Middle frontal gyrus (tissue), 1 donor: ENCODE measurements at regions not wholly inside any gene's neighbourhood (a gene's known extent, or its start where the extent isn't known, plus 50 kb on each side); places are given as distances from the start of the nearest gene placed in this dataset.
"Not testable (repeated sequence)": the region's sequence is repeated elsewhere in the genome, so short reads cannot be mapped to it uniquely, and the experiment has no call there.

ENCODE experiments used
- DNase-seq: peaks from one replicate; pipeline ENCODE4 v3.0.0-alpha.2; 2015; ENCODE audit warnings: low spot score; ENCODE audit errors: extremely low spot score

DNA sequence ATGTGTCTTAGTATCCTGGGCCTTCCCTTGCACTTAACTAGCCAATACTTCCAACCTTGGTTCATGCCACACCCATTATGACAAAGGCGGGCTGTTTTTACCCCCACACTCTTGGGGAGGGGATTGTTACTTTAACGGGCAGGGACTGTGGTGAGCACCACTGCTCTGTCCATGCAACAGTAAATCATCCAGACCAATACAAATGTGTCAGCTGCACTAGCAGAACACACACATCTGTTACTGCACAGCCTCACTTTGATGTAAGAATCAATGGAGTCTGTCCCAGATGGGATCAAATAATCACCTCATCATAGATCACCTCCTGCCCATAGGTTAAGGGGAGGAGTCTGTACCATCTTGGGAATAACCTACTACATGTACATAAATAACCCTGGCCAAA is 58.1 kb downstream of the NPAP1 start:
- DNase-seq = no peak

DNA sequence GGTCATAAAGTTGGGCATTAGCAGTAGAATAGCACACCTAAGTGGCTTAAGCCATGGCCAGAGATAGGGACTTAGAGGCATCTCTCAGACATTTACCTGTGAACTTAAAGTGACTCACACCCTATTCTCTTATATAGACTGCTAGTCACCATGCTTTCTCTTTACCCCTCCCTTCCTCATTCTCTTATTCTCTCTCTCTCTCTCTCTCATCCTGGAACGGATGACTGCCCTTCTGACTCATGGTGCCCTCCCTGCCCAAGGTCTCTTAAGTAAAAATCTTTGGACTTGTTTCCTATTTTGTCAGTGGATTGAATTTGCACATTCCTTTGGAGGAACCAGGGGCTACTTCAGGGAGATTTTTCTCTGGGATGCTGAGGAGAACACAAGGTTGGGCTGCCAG is 58.8 kb downstream of the NPAP1 start:
- no peak for DNase-seq

DNA sequence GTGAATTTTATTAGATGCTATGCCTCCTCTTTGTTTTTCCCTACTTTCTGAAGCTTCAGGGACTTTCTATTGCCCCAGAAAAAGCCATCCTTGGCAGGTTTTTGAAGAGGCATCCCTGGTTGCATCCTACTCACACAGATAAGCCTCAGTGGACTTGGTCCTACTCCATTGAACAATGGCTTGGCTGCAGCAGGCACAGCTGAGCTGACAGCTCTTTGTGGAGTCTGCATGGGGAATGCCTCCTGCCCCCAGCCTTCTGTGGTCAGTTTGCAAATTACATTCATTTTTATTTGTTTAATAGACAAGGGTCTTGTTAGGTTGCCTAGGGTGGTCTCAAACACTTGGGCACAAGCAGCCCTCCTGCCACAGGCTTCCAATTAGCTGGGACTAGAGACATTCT is 69.7 kb downstream of the NPAP1 start:
- DNase-seq = no peak

DNA sequence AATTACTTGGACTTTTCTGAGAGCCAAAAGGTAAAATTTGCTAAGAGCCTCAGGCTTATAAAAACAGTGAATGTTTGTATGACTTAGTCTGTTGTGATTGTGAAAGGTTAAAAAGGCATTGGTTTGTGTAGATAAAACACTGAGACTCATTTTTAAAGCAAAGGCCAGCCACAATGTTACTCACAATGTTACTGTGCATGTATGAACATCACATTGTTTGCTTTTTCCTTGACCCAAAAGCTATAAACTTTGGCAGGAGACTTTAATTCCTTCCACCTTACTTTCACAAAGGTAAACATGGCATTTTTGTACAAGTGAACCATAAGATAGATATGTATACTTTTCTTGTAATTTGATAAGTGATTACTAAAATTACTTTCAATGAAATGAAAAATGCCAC is 70.5 kb downstream of the NPAP1 start:
- DNase-seq = no peak

DNA sequence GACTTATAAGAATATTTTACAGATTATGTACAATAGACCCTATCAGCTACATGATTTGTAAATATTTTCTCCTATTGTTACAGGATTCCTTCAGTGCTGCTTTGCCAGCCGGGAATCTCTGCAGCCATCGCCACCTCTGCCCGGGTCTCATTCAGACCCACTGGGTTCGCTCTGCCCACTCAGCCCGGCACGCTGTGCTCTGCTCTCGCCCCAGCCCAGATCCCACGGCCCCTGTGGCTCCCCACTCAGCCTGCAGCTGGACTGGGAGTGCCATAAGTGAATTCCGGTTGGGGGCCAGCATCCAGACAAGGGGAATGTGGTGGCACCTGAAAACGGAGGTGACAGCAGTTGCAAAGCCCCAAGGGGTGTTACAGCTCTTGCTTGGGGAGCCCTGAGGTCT is 71.8 kb downstream of the NPAP1 start:
- DNase-seq = no peak

DNA sequence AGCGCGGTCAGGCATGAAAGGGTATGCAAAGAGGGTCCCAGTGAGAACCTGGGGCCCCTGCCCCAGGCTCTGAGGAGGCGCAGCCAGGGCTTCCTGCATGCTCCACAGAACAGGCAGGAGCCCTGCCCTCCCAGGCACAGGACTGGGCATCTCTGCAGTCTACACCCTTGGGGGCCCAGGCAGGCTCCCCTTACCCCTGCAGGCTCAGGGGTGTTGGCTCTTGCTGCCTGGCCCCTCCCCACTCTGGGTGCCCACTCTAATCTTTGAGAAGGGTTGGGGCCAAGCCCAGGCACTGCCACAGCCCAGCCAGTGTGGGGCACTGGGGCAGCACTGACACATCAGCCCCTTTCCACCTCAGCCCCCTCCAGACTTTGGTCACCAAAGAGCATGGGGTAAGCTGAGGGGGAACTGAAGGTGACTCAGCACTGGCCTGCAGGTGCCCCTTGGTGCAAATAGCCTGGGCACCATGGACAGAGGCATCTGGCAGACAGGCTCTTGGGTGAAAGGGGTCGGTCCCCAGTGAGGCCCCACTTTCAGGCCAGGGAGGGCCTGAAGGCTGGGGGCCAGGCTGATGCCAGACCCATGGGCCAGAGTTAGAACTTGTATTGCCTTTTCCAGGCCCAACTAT is 73.4 kb downstream of the NPAP1 start:
- no peak for DNase-seq

DNA sequence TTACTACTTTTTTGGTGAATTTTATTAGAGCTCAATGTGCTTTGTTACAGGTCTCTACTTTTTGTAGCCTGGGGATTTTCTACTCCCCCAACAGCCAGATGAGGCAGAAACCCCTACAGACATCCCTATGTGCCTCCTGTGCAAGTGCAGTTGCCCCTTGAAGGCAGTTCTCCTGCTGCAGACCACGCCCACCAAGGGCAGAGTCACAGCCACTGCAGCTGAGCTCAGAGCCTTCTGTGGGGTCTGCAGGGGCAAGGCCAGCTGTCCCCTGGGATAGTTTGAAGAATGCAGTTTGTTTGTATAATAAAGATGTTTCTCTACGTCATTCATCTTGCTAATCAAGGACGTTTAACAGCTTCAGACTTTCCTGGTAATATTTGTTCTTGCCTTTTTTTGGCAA is 76.8 kb downstream of the NPAP1 start:
- no peak for DNase-seq

DNA sequence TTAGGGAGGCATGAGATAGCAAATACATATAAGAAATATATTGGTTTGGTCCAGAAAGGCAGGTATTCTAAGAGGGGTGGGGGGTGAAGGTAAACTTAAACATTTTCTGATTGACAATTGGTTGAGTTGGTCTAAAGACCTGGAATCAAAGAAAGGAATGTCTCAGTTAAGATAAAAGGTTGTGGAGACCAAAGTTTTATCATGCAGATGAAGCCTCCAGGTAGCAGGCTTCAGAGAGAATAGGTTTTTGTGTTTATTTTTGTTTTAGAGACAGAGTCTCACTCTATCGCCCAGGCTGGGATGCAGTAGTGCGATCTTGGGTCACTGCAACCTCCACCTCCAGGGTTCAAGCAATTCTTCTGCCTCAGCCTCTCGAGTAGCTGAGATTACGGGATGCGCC is 80.5 kb downstream of the NPAP1 start:
- DNase-seq = no peak

DNA sequence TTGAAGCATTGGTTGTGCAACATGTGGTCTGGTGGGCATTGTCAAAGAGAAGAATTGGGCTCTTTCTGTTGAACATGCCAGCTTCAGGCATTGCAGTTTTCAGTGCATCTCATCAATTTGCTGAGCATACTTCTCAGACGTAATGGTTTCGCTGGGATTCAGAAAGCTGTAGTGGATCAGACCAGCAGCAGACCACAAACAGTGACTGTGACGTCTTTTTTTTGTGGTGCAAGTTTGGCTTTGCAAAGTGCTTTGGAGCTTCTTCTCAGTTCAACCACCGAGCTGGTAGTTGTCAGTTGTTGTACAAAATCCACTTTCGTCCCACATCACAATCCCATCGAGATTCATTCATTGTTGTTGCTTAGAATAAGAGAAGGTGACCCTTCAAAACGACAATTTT is 84.5 kb downstream of the NPAP1 start:
- DNase-seq = no peak

DNA sequence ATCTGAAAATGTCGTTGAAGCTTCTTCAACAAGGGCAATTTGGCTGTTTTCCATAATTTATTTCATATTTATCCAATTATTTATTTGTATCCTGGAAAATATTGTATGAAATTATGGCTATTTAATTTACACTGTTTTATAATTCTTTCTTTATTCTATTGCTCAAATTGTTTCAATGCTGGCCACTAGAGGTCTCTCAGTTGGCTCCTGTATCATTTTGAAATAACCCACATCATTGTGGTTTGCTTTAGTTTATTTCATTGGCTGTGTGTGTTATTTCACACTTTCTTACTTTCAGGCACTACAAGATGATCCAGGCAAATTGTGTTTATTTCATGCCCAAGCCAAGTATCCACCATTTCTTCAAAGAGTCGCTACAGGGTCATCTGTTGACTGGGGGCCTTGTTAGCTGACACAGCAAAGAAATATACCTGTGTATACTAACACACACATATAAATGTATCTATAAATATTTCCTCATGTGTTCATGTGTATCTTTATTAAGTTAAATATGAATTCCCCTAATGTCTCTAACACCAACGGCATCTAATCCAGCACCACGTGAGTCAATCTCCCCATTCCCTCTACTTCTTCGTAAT is 86.2 kb downstream of the NPAP1 start:
- DNase-seq = no peak

DNA sequence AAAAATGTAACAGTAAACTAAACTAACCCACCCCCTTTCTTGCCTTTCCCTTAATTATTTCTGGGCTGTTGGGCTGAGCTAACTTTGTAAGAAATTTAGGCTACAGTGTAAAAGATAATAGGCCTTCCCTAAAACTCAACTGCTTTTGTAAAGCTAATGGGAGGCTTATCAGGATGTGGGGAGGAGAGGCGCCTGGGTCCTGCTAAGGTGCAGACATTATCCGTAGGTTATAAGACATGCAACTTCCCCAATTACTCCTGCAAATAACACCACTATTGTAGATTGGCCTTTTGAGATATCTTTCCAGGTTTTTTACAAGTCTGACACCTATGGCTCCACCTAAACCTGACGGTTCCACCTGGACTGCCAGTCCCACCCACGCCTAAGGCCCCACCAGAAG is 88.3 kb downstream of the NPAP1 start:
- DNase-seq = no peak

DNA sequence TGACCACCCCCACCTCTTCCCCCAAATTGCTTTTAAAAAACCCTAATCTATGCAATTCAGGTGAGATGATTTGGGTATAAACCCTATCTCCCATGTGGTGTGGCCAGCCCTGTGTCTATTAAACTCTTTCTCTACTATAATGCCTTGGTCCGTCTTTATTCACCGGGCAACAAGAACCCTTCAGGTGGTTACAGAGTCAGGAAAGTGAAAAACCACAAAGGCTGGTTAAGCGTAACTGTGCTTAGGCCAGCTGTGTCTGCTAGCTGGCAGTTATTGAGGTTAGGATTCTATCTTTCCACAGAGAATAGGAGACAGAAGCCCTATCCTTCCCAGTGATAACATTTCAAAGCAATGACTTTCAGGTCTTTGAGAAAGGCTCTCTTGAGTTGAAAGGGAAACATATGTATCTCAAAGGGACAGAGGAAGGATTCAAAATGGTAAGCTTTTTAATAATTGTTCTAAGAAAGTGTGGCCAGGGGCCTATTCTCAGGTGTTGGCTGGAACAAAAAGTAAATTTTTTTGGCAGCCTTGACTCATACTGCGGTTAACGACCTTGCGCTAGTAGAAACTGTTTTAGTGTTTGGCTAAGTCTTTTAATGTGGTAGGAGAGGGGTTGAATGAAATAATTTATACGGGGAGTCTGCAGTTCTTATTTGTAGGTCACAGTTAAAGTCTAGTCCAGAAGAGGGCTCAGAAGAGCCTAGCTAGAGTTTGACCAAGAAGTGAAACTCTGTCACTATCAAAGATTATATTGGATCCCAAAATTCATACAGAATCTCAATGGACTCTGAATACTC is 89.0 kb downstream of the NPAP1 start:
- DNase-seq = no peak

DNA sequence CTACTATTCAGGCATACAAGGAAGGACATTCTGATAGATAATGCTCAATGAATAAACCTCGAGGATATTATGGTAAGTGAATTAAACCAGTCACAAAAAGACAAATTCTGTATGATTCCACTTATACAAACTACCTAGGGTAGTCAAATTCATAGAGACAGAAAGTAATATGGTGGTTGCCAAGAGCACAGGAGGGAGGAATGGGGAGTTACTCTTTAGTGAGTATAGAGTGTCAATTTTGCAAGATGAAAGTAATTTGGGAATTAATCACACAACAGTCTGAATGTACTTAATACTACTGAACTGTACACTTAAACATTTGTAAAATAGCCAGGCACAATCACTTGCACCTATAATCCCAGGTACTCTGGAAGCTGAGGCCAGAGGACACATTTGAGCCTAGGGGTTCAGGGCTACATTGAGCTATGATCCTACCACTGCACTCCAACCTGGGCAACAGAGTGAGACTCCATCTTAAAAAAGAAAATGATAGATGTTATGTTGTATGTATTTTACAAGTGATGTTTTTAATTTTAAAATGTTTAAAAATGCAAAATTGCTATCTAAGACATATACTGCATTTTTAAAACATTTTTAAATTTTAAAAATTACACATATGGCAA is 91.0 kb downstream of the NPAP1 start:
- DNase-seq = no peak

DNA sequence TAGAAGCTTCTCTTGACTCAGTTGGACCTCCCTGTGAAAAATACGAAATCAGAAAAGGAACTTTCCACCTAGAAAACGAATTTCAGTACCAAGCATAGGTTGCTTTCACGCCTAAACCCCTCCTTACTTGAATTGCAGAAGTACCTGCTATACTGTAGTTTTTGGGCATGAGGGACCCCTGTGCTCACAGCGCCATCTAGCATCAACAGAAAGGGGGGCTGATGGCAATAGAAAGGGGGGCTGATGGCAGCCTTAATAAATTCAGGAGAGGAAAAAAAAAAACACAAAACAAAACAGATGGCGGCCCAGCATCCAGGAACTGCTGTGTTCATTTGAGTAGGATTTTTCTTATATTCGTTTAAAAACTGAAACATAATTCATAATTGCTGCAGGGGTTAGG is 96.7 kb downstream of the NPAP1 start:
- no peak for DNase-seq

DNA sequence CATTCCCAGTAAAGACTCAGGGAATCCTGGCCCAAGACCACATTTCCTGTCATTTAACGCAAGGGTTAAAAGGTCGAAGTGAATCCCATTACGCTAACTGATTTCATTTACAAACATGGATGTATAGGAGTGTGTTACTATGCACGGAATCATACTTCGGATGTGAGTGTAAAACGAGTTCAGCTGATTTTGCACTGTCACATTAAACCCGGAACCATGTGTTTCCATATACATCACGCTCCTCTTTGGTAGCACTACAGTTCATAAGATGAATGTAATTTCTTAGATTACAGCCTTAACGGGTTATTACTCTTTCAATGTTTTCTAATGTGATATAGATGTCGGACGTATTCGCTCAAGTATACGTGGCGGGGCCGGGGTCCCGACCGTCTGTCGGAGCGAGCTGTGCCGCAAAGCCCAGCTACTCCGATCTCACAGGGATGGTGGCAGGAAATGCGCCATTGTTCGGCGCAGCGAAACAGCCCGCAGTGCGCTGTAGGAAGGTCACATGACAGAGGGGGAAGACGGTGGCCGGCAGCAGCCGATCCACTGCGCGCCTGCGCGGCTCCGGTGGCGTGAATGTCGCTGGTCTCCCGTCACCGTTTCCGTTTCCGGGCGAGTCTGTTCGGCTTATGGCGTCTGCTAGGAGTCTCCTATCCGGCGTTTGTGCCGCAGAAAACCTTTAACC is 97.3 kb downstream of the NPAP1 start:
- DNase-seq = peak; percentile 31

DNA sequence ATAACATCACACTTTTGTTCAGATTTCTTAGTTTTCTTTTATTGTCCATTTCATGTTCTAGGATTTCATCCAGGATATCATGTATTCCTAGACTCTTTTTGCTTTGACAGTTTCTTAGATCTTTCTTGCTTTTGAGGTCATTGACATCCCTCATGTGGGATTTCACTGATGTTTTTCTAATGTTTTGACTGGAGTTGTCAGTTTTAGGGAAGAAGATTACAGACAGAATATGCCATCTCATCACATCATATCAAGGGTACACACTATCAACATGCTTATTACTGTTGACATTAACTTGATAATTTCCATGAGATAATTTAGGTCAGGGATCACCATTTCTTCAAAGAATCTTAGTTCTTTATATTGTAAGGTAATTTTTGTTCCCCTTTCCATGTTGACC is 101.7 kb downstream of the NPAP1 start:
- DNase-seq = no peak

DNA sequence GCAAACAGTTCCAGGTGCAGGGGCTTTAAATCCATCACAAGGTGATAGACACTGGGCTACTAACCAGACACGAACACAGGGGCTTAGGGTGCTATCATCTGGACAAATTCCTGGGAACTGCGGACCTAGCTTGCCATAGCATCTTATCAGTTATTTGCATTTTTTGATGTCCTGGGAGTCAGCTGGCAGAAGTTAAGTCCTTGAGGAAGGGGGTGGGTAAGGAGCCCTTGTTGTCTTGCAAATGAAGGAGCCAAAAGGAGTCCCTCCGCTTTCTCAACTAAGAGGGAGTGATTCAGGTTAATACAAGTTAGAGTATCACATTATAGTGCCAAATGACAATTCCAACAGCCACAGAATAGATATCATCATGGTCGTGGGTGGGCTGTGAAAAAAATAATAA is 108.9 kb downstream of the NPAP1 start:
- DNase-seq = no peak

DNA sequence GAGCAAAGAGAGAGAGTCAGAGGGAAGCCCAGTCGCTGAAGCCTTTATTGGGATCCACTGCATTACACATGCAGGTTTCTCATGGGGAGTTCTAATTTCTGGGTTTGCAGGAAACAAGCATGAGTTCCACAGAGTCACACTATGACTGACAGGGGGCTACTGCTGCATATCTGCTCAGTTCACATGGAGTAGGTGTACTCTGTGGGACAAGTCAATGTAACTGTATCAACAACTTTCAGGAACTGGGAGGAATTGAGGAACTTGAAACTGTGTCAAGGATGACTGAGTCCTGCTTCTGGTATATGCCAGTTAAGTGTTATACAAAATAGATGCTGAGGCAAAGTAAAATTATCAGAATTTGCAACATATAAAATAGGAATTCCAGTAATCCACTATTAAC is 110.8 kb downstream of the NPAP1 start:
- no peak for DNase-seq

DNA sequence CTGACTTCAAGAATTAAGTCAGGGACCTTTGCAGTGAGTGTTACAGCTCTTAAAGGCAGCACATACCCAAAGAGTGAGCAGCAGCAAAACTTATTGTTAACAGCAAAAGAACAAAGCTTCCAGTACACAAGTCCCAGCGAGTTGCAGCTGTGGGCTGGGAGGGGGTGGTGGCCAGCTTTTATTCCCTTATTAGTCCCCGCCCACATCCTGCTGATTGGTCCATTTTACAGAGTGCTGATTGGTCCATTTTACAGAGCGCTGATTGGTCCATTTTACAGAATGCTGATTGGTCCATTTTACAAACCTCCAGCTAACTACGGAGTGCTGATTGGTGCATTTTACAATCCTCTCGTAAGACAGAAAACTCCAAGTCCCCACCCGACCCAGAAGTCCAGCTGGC is 127.0 kb downstream of the NPAP1 start:
- not testable (repeated sequence) for DNase-seq

DNA sequence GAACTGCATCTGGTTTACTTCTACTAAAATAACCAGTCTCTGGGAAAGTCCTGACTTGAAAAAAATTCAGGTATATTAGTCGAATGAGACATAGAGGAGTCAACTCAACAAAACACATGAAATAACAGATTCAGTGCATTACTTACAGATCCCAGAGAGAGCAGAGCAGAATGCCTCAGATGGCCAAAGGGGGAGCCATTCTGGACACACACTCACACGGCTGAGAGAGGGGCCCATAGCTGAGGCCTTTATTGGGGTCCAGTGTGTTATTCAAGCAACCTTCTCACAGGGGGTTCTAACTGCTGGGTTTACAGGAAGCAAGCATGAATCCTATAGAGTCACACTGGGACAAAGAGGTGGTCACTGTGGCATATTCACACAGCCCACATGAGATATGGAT is 135.1 kb upstream of the SNRPN start:
- DNase-seq = no peak

DNA sequence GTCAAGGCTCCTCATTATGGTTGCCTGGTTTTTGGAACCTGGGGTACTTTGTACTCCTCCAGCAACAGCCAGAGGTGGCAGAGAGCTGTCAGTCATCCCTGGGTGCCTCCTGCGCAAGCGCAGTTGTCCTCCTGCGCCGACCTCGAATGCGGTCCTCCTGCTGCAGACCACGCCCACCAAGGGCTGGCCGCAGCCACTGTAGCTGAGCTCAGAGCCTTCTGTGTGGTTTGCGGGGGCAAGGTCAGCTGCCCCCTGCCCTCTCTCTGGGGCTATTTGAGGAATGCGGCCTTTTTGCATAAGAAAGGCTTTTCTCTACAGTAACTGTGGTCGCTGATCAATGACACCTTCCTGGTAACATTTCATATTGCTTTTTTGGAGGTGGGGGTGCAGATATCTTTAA is 131.3 kb upstream of the SNRPN start:
- peak; percentile 6 for DNase-seq

DNA sequence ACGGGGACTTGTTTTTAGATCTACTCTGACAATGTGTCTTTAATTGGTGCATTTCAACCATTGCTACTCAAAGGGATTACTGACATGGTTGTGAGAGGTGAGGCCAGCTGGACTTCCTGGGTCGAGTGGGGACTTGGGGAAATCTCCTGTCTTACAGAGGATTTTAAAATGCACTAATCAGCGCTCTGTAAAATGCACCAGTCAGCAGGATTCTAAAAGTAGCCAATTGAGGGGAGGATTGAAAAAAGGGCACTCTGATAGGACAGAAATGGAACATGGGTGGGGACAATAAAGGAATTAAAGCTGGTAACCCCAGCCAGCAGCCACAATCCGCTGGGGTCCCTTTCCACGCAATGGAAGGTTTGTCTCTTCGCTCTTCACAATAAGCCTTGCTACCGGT is 122.5 kb upstream of the SNRPN start:
- DNase-seq = no peak
